VCaP (cell line): ENCODE measurements at regions not wholly inside any gene's neighbourhood (a gene's known extent, or its start where the extent isn't known, plus 50 kb on each side); places are given as distances from the start of the nearest gene placed in this dataset.
"Not testable (repeated sequence)": the region's sequence is repeated elsewhere in the genome, so short reads cannot be mapped to it uniquely, and the experiment has no call there.

Source experiments
- H3K27ac ChIP-seq: fragments of 450-650 bp; 2 replicates; pipeline ENCODE4 v1.5.1; 2017
- CTCF ChIP-seq: fragments of 450-650 bp; conservative IDR thresholded peaks from 2 replicates; pipeline ENCODE4 v1.5.1; 2017; ENCODE audit warnings: mild to moderate bottlenecking, moderate library complexity

- TF ChIP-seq CTCF = no peak
- H3K27ac ChIP-seq = no peak overlapping the region
Measured at GRCh38 chr12:38201461-38202276, 114.9 kb upstream of the ALG10B start.

- H3K27ac ChIP-seq = no peak overlapping the region
- TF ChIP-seq CTCF = no peak
Measured at GRCh38 chr12:38204831-38205230, 111.7 kb upstream of the ALG10B start.

GRCh38 chr12:38222011-38222410, 94.6 kb upstream of the ALG10B start:
- no peak overlapping the region for H3K27ac ChIP-seq
- no peak for TF ChIP-seq CTCF

GRCh38 chr12:38238328-38238727, 78.2 kb upstream of the ALG10B start:
- not testable (repeated sequence) for H3K27ac ChIP-seq

GRCh38 chr12:38253778-38254177, 62.8 kb upstream of the ALG10B start:
- H3K27ac ChIP-seq = no peak overlapping the region
- TF ChIP-seq CTCF = no peak

- H3K27ac ChIP-seq = no peak overlapping the region
- no peak for TF ChIP-seq CTCF
Measured at GRCh38 chr12:38258411-38258810, 58.2 kb upstream of the ALG10B start.
